ENCODE measurements at regions not wholly inside any gene's neighbourhood (a gene's known extent, or its start where the extent isn't known, plus 50 kb on each side); places are given as distances from the start of the nearest gene placed in this dataset.
"Not testable (repeated sequence)": the region's sequence is repeated elsewhere in the genome, so short reads cannot be mapped to it uniquely, and the experiment has no call there.

DNA sequence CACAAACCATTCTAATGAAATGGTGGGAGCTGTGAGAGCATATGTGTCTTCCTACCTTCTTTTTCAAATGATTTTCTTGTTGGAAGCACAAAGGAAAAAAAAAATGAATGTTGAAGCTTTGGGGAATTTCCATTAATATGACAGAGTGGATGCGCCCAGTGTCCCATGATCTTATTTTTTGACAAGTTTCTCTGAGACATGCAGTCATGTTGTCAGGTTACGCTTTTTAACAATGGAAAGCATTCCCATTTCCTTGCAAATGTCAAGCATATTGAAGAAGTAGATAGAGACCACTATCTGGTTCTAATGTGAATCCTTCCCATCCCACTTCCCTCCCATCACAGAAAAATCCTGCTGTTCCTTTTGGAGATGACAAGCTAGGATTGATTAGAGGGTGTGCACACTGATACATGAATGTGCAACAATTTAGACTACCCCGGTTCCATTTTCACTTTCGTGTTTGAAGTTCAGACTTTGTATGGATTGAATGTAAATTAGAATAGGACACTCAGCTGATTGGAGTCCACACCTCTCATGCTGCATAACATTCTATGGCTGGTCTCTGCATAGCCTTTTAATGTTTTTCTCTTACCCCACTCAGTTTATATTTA is 919.4 kb downstream of the TLE4 start:
- H3K4me3 ChIP-seq (ENCODE audit: low read depth, low read length) = no peak overlapping the region
- no peak for DNase-seq (ENCODE audit: low read depth)
- TF ChIP-seq, protein P1, sequence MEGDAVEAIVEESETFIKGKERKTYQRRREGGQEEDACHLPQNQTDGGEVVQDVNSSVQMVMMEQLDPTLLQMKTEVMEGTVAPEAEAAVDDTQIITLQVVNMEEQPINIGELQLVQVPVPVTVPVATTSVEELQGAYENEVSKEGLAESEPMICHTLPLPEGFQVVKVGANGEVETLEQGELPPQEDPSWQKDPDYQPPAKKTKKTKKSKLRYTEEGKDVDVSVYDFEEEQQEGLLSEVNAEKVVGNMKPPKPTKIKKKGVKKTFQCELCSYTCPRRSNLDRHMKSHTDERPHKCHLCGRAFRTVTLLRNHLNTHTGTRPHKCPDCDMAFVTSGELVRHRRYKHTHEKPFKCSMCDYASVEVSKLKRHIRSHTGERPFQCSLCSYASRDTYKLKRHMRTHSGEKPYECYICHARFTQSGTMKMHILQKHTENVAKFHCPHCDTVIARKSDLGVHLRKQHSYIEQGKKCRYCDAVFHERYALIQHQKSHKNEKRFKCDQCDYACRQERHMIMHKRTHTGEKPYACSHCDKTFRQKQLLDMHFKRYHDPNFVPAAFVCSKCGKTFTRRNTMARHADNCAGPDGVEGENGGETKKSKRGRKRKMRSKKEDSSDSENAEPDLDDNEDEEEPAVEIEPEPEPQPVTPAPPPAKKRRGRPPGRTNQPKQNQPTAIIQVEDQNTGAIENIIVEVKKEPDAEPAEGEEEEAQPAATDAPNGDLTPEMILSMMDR (IDR thresholded peaks at IDR 0.05; ENCODE audit: control insufficient read depth, extremely low read depth, insufficient read depth) = no peak

DNA sequence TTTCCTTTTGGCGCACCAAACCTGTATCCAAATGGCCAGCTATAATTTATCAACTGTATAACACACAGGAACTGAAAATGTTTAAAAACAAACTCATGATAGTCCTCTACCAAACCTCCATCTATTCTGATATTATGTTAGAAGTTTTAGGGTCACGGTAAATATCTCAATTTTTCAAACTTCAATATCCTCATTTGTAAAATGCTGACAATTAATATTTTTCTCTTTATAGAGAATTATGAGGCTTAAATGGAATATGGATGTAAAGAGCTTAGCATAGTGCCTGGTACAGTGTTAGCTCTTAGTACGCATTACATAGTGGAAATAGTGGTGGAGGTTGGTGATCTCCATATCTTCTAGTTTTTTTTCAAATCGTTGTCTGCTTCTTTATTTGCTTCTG is 917.6 kb downstream of the TLE4 start:
- DNase-seq (ENCODE audit: low read depth) = no peak
- no peak overlapping the region for H3K4me3 ChIP-seq (ENCODE audit: low read depth, low read length)
- TF ChIP-seq, protein P1 (IDR thresholded peaks at IDR 0.05; ENCODE audit: control insufficient read depth, extremely low read depth, insufficient read depth) = no peak

DNA sequence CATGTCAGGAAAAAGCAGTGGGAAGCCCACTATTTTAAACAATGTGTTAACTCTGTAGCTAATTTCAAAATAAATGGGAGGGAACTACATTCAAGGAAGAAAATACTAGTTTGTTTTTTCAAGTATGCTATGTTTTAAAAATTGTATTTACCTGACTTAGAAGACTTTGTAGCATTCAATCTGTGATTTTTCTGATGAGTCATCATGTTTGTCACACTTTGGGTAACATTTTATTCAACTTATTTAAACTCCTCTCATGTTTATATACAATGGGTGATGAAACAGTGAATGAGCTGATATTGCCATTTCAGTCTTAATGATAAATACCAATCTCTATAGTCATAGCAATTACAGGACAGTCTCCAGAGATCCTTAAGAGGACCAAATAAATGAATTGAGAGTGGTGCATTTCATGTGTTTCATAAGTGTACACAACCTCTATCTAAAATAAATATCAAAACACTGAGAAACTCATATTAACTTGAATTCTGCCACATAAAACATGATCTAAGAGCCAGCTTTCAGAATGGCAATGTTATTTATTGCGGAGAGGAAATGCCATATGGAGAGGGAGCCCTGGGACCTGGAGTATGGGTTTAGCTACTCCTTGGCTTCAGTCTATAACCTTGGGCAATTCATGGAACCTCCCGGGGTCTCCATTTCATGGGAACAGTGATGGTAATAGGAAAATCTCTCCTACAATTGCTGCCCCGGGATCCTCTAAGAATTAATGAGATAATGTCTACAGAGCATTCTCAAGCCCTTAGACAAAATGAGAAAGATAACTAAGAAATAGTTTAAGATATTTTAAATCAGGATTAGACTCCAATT is 913.9 kb downstream of the TLE4 start:
- DNase-seq (ENCODE audit: low read depth) = no peak
- H3K4me3 ChIP-seq (ENCODE audit: low read depth, low read length) = no peak overlapping the region
- TF ChIP-seq, protein P1 (IDR thresholded peaks at IDR 0.05; ENCODE audit: control insufficient read depth, extremely low read depth, insufficient read depth) = no peak

DNA sequence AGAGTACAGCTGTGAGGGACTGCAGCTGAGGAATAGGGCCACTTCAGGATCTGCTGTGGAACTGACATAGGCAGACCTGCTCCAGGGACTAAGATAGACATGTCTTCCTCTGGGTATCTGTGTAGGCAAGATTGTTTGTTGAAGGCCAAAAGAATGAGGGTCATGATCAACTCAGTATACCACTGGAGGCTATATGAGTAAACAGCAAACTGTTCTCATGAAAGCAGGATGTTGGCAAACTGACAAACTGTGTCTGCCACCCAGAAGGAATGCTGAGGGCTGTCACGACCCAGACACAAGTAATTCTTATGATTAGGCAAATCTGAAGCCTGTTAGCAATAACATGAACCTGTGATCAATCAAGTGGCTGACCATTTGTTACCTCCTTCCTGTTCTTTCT is 910.5 kb downstream of the TLE4 start:
- H3K4me3 ChIP-seq (ENCODE audit: low read depth, low read length); DNase-seq (ENCODE audit: low read depth): not testable (repeated sequence)

DNA sequence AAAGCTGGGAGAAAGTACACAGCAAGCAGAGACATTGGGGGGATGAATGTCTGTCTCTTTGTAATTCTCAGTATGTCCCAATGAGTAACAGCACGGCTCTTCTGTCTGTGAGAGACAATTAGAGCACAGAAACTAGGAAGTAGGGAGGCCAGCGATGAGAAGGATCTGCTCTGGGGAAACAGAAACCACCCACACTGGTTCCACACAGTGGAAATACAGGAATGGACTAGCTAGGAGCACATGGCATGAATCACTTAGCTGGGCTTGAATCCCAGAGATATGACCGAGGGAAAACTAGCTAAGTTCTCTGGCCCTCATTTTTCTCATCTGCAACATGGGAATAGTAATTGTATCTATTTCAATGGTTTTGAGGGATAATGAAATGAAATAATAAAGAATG is 895.9 kb downstream of the TLE4 start:
- no peak for DNase-seq (ENCODE audit: low read depth)

DNA sequence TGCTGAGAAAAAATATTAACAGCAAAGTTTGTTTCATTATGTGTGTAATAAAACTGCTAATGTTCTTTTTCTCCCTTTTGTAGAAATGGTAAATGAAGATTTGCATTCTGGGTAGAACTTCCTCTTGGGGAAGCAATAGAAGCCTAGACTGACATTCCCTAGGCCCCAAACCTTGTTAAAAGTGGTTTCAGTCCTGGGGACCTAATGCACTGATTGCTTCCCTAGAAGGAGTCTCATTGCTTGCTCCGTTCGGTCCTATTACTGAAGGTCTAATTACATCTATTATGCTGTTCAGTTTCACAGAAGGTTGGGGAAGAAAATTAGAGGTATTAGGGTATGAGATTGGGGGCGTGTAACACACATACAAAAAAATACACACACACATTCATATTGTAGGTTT is 893.8 kb downstream of the TLE4 start:
- TF ChIP-seq, protein P1 (IDR thresholded peaks at IDR 0.05; ENCODE audit: control insufficient read depth, extremely low read depth, insufficient read depth) = no peak
- no peak overlapping the region for H3K4me3 ChIP-seq (ENCODE audit: low read depth, low read length)
- DNase-seq (ENCODE audit: low read depth) = no peak

More for the DNA sequence above, 895.9 kb downstream of the TLE4 start:
- TF ChIP-seq, protein P1 (IDR thresholded peaks at IDR 0.05; ENCODE audit: control insufficient read depth, extremely low read depth, insufficient read depth) = no peak
- no peak overlapping the region for H3K4me3 ChIP-seq (ENCODE audit: low read depth, low read length)

DNA sequence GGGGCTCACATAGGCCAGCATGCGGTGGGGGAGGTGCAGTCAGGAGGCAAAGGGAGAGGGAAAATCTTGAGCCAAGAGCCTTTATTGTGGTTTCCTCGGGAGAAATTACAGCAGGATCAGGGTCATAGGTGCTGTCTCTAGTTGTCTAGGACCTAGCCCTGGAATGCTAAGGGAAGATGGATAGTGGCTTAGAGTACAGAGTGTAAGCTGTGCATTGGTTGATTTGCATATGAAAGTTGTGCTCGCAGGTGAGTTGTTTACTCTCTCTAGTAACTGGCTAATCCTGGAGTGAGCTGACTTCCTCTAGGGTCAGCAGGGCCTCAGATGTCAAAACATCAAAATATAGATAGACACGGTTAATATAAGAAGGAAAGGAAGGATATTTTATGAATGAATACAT is 877.7 kb downstream of the TLE4 start:
- TF ChIP-seq, protein P1 (IDR thresholded peaks at IDR 0.05; ENCODE audit: control insufficient read depth, extremely low read depth, insufficient read depth) = no peak
- no peak for DNase-seq (ENCODE audit: low read depth)
- no peak overlapping the region for H3K4me3 ChIP-seq (ENCODE audit: low read depth, low read length)
